Upper lobe of right lung (tissue), 1 donor: ENCODE measurements at regions not wholly inside any gene's neighbourhood (a gene's known extent, or its start where the extent isn't known, plus 50 kb on each side); places are given as distances from the start of the nearest gene placed in this dataset.

Experiments
- ATAC-seq: fragments of 200-7000 bp; cut with Tn5 transposase; one replicate; pipeline ENCODE4 v1.9.1; 2020; ENCODE audit warnings: mild to moderate bottlenecking, moderate library complexity
- DNase-seq: peaks from one replicate; pipeline ENCODE4 v3.0.0-alpha.2; 2020
- H3K27ac ChIP-seq: fragments of 200-600 bp; one replicate; pipeline ENCODE4 v1.8.0; 2022
- H3K27me3 ChIP-seq: fragments of 200-600 bp; one replicate; pipeline ENCODE4 v1.8.0; 2022; ENCODE audit warnings: mild to moderate bottlenecking
- H3K36me3 ChIP-seq: fragments of 200-600 bp; one replicate; pipeline ENCODE4 v1.8.0; 2022
- H3K4me1 ChIP-seq: fragments of 200-600 bp; one replicate; pipeline ENCODE4 v1.8.0; 2022
- H3K4me3 ChIP-seq: fragments of 200-600 bp; one replicate; pipeline ENCODE4 v1.8.0; 2022; ENCODE audit warnings: mild to moderate bottlenecking
- H3K9me3 ChIP-seq: fragments of 200-600 bp; one replicate; pipeline ENCODE4 v1.8.0; 2022
- intact Hi-C: fragments of 100-400 bp; cut with DNase I; formaldehyde crosslinking; loops from one replicate; pipeline ENCODE4 v1.11.0; 2022
- TF ChIP-seq, protein P1 (sequence below): fragments of 200-600 bp; IDR thresholded peaks from one replicate; pipeline ENCODE4 v1.8.0; 2022; ENCODE audit warnings: antibody characterized with exemption
- donor health status: DM: no; HTN: yes; CAD: no; lungs with severe emphysema.

DNA sequence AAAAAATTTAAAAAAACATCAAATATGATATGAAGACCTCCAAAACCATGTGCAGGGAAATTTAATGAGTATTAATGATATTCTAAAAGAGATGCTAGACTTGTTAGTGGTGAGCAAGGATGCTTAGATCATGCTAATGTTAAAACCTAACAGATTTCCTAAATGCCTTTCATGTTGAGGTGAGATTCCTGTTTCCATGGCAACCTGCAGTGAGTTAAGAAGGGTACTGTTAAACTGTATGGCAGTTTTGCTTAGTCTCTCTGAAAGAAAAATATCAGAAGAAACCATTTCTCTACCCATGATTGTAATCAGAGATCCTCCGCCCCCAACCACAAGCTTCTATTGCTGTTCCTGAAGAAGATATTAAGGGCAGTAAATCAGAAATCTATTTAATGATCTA is 321.6 kb upstream of the LRRC7 start:
- Histone ChIP-seq H3K4me1 (no peaks in the 10 kb centered on the region), H3K36me3 (no peaks in the 10 kb centered on the region), H3K4me3 (no peak overlapping the region), H3K27me3 (no peaks in the 10 kb centered on the region), H3K9me3 (no peaks in the 10 kb centered on the region), H3K27ac (no peak overlapping the region)
- TF ChIP-seq, protein P1, sequence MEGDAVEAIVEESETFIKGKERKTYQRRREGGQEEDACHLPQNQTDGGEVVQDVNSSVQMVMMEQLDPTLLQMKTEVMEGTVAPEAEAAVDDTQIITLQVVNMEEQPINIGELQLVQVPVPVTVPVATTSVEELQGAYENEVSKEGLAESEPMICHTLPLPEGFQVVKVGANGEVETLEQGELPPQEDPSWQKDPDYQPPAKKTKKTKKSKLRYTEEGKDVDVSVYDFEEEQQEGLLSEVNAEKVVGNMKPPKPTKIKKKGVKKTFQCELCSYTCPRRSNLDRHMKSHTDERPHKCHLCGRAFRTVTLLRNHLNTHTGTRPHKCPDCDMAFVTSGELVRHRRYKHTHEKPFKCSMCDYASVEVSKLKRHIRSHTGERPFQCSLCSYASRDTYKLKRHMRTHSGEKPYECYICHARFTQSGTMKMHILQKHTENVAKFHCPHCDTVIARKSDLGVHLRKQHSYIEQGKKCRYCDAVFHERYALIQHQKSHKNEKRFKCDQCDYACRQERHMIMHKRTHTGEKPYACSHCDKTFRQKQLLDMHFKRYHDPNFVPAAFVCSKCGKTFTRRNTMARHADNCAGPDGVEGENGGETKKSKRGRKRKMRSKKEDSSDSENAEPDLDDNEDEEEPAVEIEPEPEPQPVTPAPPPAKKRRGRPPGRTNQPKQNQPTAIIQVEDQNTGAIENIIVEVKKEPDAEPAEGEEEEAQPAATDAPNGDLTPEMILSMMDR, result no peak
- ATAC-seq (no peak), DNase-seq (no peak)
- intact Hi-C loops, result no loop called here

DNA sequence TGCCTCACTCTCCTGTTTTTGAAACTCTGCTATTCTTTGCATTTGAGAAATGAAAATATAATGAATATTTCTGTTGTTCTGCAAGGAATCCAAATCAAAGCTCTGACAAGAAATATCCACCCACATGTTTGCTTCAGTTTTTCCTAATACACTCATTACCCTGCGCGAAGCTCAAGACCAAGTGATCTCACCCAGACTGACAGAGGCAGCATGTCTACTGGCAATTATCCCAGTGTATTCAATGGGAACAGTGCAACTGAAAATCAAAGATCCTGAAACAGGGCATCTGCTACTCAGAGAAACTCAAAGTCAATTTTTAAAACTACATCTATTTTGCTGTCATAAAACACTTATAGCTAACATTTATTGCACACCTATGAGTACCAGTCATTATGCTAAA is 321.0 kb upstream of the LRRC7 start:
- Histone ChIP-seq H3K36me3 (no peaks in the 10 kb centered on the region), H3K27ac (no peak overlapping the region), H3K4me1 (no peaks in the 10 kb centered on the region), H3K27me3 (no peaks in the 10 kb centered on the region), H3K9me3 (no peaks in the 10 kb centered on the region), H3K4me3 (no peak overlapping the region)
- TF ChIP-seq, protein P1, result no peak
- intact Hi-C loops, result no loop called here
- ATAC-seq, result no peak
- no peak for DNase-seq

DNA sequence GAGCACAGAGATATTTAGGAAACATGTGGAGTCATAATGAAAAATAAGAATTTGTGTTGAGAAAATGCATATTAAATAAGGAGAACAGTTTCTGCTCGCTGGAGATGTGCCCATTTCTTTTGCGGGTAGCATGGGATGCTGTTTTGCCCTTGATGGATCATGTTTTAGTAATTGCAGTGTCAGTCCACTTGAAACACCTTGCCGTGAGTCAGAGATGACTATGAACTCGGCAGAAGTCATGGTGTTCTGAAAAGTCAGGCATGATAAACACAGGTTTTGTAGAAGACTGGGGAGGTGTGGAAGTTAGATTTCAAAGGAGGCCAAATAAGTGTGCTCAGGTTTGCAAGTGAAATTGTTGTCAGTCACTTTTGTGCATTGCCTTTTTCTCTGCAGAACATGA is 315.0 kb upstream of the LRRC7 start:
- Histone ChIP-seq H3K4me3 (no peak overlapping the region), H3K27ac (no peak overlapping the region), H3K9me3 (no peaks in the 10 kb centered on the region), H3K36me3 (no peaks in the 10 kb centered on the region), H3K4me1 (no peaks in the 10 kb centered on the region), H3K27me3 (no peaks in the 10 kb centered on the region)
- TF ChIP-seq, protein P1, result no peak
- intact Hi-C loops, result no loop called here
- DNase-seq (no peak), ATAC-seq (no peak)

DNA sequence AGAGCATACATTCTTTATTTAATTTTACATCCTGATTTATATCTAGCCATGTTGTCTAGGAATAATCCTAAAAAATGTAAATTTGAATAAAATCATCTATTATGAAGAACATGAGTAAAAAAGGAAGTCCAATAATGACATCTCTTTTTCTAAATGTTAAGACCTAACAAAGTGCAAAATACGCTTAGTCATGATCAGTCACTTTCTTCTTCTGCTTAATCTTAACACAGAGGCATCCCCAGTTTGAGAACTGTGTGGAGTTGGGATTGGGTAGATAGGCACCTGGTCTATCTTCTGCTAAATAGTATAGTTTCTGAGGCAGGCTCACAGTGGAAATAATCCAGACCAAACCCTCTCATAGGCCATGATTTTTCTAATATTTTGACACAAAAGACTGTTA is 311.7 kb upstream of the LRRC7 start:
- no peaks in the 10 kb centered on the region for H3K27me3 ChIP-seq
- H3K9me3 ChIP-seq, result no peaks in the 10 kb centered on the region
- ATAC-seq, result no peak
- intact Hi-C loops, result no loop called here
- TF ChIP-seq, protein P1, result no peak
- no peak overlapping the region for H3K27ac ChIP-seq
- DNase-seq, result no peak
- no peaks in the 10 kb centered on the region for H3K4me1 ChIP-seq
- no peaks in the 10 kb centered on the region for H3K36me3 ChIP-seq
- H3K4me3 ChIP-seq, result no peak overlapping the region

DNA sequence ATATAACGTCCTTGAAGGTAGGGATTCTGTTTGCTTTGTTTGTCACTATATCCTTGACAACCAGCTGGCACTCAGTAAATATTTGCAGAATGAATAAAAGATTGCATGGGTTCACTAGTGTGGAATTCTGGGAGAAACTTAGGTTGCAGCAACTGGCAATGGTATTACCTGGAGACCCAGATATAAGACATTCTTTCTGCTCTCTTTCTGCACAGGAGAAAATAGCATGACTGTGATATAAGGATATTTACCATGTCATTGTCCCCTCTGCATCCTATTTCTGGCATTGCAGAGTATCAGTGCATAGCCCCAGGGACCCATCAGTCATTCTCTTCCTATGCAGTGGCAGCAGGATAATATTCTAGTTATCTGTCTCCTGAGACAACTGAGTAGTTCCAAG is 308.9 kb upstream of the LRRC7 start:
- DNase-seq, result no peak
- Histone ChIP-seq H3K4me1 (no peaks in the 10 kb centered on the region), H3K36me3 (no peaks in the 10 kb centered on the region), H3K27ac (no peak overlapping the region), H3K4me3 (no peak overlapping the region), H3K9me3 (no peaks in the 10 kb centered on the region), H3K27me3 (no peaks in the 10 kb centered on the region)
- TF ChIP-seq, protein P1, result no peak
- no peak for ATAC-seq
- intact Hi-C loops, result no loop called here

DNA sequence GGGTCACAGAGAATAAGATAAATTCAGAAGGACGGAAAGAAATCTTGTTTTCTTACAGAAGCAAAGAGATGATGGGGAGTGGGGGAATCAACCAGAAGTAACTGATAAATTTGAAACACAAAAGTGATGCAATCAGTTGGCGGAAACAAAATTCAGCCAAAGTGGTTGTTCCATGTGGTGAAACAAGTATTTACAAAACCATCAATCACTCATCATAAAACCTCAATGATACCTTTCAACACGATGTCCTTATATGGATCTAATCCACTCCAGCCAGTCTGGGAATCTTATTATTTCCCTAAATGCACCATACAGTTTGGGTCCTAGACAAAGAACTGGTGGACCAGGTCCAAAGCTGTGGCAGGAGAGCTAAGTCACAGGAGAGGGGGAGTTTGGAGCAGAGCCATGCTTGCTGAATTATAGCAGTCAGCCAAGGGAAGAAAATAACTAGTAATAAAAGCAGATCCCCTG is 303.8 kb upstream of the LRRC7 start:
- Histone ChIP-seq H3K36me3 (no peaks in the 10 kb centered on the region), H3K4me1 (no peaks in the 10 kb centered on the region), H3K9me3 (no peaks in the 10 kb centered on the region), H3K4me3 (no peak overlapping the region), H3K27ac (no peak overlapping the region), H3K27me3 (no peaks in the 10 kb centered on the region)
- no peak for ATAC-seq
- DNase-seq, result no peak
- intact Hi-C loops, result no loop called here
- TF ChIP-seq, protein P1, result no peak
